Panc1 (cell line): ENCODE measurements at regions not wholly inside any gene's neighbourhood (a gene's known extent, or its start where the extent isn't known, plus 50 kb on each side); places are given as distances from the start of the nearest gene placed in this dataset.

Source experiments
- ATAC-seq: fragments of 200-7000 bp; cut with Tn5 transposase; 2 replicates; pipeline ENCODE4 v1.9.1; 2020; ENCODE audit warnings: mild to moderate bottlenecking, moderate library complexity
- BruUV-seq: library from RNA; stranded (reverse); fragments of 400-500 nt; replicated peaks from 2 replicates; lab custom pipeline; 2021; lab: Mats Ljungman, UMichigan
- CTCF ChIA-PET: fragments of 300-600 bp; sonication (Branson Sonifier 250); formaldehyde crosslinking; loops from one replicate; lab custom pipeline; 2022; ENCODE audit warnings: antibody characterized with exemption; lab: Charles Lee
- POLR2A ChIA-PET: fragments of 300-600 bp; sonication (Branson Sonifier 250); formaldehyde crosslinking; loops from one replicate; lab custom pipeline; 2022; ENCODE audit warnings: antibody characterized with exemption; lab: Charles Lee
- DNase-seq: peaks from one replicate; pipeline ENCODE4 v3.0.0-alpha.2; 2010; ENCODE audit warnings: low read depth, low spot score
- H3K27ac ChIP-seq: 2 replicates; pipeline ENCODE4 v1.5.1; 2011; ENCODE audit warnings: mild to moderate bottlenecking, low read length, inconsistent platforms
- H3K27me3 ChIP-seq: fragments of 200-500 bp; sonication (Bioruptor generic); 2 replicates; pipeline ENCODE4 v1.6.0; 2014; ENCODE audit warnings: low read length, inconsistent platforms; ENCODE audit not compliant: control insufficient read depth, insufficient read depth
- H3K36me3 ChIP-seq: fragments of 200-500 bp; sonication (Bioruptor generic); 2 replicates; pipeline ENCODE4 v1.5.1; 2014; ENCODE audit warnings: inconsistent platforms, mild to moderate bottlenecking, low read length, moderate library complexity; ENCODE audit not compliant: control insufficient read depth, insufficient read depth
- H3K4me1 ChIP-seq: 2 replicates; pipeline ENCODE4 v1.5.1; 2011; ENCODE audit warnings: inconsistent platforms, mild to moderate bottlenecking, low read length, moderate library complexity; ENCODE audit not compliant: control insufficient read depth, insufficient read depth
- H3K4me3 ChIP-seq, 2 experiments: 2 replicates each; pipeline ENCODE4 v1.5.1; 2011 to 2012; ENCODE audit warnings: low read depth in 2 of 2, low read length in 2 of 2, mild to moderate bottlenecking in 2 of 2, inconsistent platforms in 1 of 2, moderate library complexity in 1 of 2
- H3K9me3 ChIP-seq: fragments of 200-500 bp; sonication (Bioruptor generic); 2 replicates; pipeline ENCODE4 v1.5.1; 2014; ENCODE audit warnings: low read depth, mild to moderate bottlenecking, inconsistent platforms, low read length, moderate library complexity; ENCODE audit not compliant: control insufficient read depth, insufficient read depth
- POLR2AphosphoS5 ChIP-seq: IDR thresholded peaks from 2 replicates; pipeline ENCODE4 v1.6.1; 2012; ENCODE audit warnings: mild to moderate bottlenecking, low read depth, low read length, moderate library complexity
- SIN3A ChIP-seq: IDR thresholded peaks from 2 replicates; pipeline ENCODE4 v1.6.1; 2012; ENCODE audit warnings: low read depth, mild to moderate bottlenecking, low read length, moderate library complexity, borderline replicate concordance; ENCODE audit not compliant: insufficient read depth
- TCF7L2 ChIP-seq: IDR thresholded peaks from 2 replicates; pipeline ENCODE4 v1.6.1; 2011; ENCODE audit warnings: mild to moderate bottlenecking, low read depth, low read length, inconsistent platforms
- in situ Hi-C: cut with HindIII; loops from 2 replicates; pipeline ENCODE4 v1.10.0; 2016; ENCODE audit warnings: low sequenced_read_pairs, low pct_unique_long_range_greater_than_20kb
- intact Hi-C: fragments of 100-400 bp; cut with micrococcal nuclease; formaldehyde crosslinking; loops from one replicate; pipeline ENCODE4 v1.10.0; 2022; ENCODE audit not compliant: unreplicated experiment
- TF ChIP-seq, protein P1 (sequence below), 2 experiments: IDR thresholded peaks; 2 replicates each; pipeline ENCODE4 v1.6.1; 2011 to 2012; ENCODE audit warnings: low read depth in 2 of 2, control low read depth in 1 of 2, low read length in 1 of 2, mild to moderate bottlenecking in 1 of 2, moderate library complexity in 1 of 2; ENCODE audit not compliant: insufficient read depth in 1 of 2
- TF ChIP-seq, protein P2 (sequence below): fragments of 450-650 bp; IDR thresholded peaks from 2 replicates; pipeline ENCODE4 v1.5.1; 2017; ENCODE audit warnings: mild to moderate bottlenecking

DNA sequence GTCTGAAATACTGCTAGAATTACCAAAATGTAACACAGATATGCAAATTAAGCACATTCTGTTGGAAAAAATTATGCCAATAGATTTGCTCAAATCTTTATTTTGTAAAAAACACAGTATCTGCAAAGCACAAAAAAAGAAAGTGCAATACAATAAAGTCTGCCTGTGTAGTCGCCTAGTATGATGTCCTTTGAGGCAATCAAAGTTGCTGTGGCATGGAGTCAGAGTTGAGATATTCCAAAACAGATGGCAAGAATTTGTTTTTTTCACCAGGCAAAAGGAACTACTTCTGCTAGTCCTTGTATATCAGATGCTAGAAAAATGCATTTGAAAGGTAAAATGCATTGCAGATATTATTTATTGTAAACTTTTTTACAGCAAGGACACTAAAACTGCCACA lies 531.3 kb upstream of the TMEFF2 start:
- no peaks in the 10 kb centered on the region for H3K27me3 ChIP-seq
- in situ Hi-C loops, result no loop called here
- H3K4me1 ChIP-seq, result no peaks in the 10 kb centered on the region
- ChIA-PET CTCF (no interaction called here), POLR2A (no interaction called here)
- no peak overlapping the region for H3K27ac ChIP-seq
- no peaks in the 10 kb centered on the region for H3K36me3 ChIP-seq
- ATAC-seq (no peak), DNase-seq (no peak)
- intact Hi-C loops, result no loop called here
- H3K4me3 ChIP-seq, result no peak overlapping the region
- H3K9me3 ChIP-seq, result no peaks in the 10 kb centered on the region
- BruUV-seq, result no TSS peak
- TF ChIP-seq, protein P1, sequence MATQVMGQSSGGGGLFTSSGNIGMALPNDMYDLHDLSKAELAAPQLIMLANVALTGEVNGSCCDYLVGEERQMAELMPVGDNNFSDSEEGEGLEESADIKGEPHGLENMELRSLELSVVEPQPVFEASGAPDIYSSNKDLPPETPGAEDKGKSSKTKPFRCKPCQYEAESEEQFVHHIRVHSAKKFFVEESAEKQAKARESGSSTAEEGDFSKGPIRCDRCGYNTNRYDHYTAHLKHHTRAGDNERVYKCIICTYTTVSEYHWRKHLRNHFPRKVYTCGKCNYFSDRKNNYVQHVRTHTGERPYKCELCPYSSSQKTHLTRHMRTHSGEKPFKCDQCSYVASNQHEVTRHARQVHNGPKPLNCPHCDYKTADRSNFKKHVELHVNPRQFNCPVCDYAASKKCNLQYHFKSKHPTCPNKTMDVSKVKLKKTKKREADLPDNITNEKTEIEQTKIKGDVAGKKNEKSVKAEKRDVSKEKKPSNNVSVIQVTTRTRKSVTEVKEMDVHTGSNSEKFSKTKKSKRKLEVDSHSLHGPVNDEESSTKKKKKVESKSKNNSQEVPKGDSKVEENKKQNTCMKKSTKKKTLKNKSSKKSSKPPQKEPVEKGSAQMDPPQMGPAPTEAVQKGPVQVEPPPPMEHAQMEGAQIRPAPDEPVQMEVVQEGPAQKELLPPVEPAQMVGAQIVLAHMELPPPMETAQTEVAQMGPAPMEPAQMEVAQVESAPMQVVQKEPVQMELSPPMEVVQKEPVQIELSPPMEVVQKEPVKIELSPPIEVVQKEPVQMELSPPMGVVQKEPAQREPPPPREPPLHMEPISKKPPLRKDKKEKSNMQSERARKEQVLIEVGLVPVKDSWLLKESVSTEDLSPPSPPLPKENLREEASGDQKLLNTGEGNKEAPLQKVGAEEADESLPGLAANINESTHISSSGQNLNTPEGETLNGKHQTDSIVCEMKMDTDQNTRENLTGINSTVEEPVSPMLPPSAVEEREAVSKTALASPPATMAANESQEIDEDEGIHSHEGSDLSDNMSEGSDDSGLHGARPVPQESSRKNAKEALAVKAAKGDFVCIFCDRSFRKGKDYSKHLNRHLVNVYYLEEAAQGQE (IDR thresholded peaks at IDR 0.05; ENCODE audit: insufficient read depth in 1 of 2, low read depth in 2 of 2, low read length in 1 of 2), result no peak
- TF ChIP-seq, protein P2, sequence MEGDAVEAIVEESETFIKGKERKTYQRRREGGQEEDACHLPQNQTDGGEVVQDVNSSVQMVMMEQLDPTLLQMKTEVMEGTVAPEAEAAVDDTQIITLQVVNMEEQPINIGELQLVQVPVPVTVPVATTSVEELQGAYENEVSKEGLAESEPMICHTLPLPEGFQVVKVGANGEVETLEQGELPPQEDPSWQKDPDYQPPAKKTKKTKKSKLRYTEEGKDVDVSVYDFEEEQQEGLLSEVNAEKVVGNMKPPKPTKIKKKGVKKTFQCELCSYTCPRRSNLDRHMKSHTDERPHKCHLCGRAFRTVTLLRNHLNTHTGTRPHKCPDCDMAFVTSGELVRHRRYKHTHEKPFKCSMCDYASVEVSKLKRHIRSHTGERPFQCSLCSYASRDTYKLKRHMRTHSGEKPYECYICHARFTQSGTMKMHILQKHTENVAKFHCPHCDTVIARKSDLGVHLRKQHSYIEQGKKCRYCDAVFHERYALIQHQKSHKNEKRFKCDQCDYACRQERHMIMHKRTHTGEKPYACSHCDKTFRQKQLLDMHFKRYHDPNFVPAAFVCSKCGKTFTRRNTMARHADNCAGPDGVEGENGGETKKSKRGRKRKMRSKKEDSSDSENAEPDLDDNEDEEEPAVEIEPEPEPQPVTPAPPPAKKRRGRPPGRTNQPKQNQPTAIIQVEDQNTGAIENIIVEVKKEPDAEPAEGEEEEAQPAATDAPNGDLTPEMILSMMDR, result no peak
- TF ChIP-seq TCF7L2 (no peak), POLR2AphosphoS5 (no peak), SIN3A (no peak)

DNA sequence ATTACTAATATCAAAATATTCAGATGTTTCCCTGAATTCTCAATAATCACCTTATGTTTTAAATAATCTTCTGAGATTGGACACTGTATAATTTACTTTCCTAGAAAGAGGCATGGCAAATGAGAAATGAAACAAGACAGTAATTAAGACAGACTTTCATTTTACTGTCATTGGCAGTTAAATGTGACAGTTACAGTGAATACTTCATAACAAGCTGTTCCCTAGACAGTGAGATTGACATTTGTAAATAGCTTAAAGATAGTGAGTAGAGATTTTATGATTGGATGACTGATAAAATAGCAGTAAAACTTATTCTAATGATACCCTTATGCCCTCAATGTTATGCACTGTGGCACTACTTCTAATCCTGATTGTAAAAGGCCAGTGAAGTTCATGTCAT lies 524.9 kb upstream of the TMEFF2 start:
- DNase-seq (no peak), ATAC-seq (no peak)
- no peak overlapping the region for H3K27ac ChIP-seq
- H3K4me3 ChIP-seq, result no peak overlapping the region
- intact Hi-C loops, result no loop called here
- no peaks in the 10 kb centered on the region for H3K4me1 ChIP-seq
- no peaks in the 10 kb centered on the region for H3K9me3 ChIP-seq
- TF ChIP-seq SIN3A (no peak), TCF7L2 (no peak), POLR2AphosphoS5 (no peak)
- in situ Hi-C loops, result no loop called here
- CTCF ChIA-PET, result no interaction called here
- POLR2A ChIA-PET, result no interaction called here
- no peaks in the 10 kb centered on the region for H3K27me3 ChIP-seq
- no TSS peak for BruUV-seq
- no peaks in the 10 kb centered on the region for H3K36me3 ChIP-seq

DNA sequence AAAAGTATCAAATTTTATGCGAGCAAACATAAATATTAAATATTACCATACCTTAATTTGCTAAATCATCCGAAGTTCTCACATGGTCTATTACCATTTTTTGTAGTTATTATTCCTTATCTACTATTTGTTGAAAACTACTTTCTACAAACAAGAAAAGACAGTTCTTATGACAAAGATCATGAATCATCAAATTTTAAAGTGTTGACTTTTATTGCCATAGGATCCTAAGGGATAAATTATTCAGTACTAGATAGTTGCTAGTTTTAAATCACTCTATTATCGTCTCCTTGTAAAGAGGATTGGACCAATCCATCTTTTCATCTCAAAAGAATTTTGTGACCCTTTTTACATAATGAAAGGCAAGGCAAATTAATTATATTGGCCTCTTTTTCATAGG lies 523.6 kb upstream of the TMEFF2 start:
- no peak for DNase-seq
- ATAC-seq, result no peak
- Histone ChIP-seq H3K27ac (no peak overlapping the region), H3K9me3 (no peaks in the 10 kb centered on the region), H3K4me3 (no peak overlapping the region), H3K27me3 (no peaks in the 10 kb centered on the region), H3K4me1 (no peaks in the 10 kb centered on the region), H3K36me3 (no peaks in the 10 kb centered on the region)
- intact Hi-C loops, result no loop called here
- ChIA-PET POLR2A (no interaction called here), CTCF (no interaction called here)
- in situ Hi-C loops, result no loop called here
- no peak for TF ChIP-seq POLR2AphosphoS5
- no peak for TF ChIP-seq TCF7L2
- TF ChIP-seq, protein P2, result no peak
- no peak for TF ChIP-seq SIN3A
- TF ChIP-seq, protein P1 (IDR thresholded peaks at IDR 0.05; ENCODE audit: insufficient read depth in 1 of 2, low read depth in 2 of 2, low read length in 1 of 2), result no peak
- BruUV-seq, result no TSS peak
